ENCODE measurements at regions not wholly inside any gene's neighbourhood (a gene's known extent, or its start where the extent isn't known, plus 50 kb on each side); places are given as distances from the start of the nearest gene placed in this dataset.

GRCh38 chr15:98203872-98204660 is 243.6 kb downstream of the ARRDC4 start:
- DNase-seq, result no peak

- DNase-seq, result no peak
These were observed 247.4 kb downstream of the ARRDC4 start for GRCh38 chr15:98207928-98208327.

GRCh38 chr15:98213346-98213979 is 253.0 kb downstream of the ARRDC4 start:
- no peak for DNase-seq

- no peak for DNase-seq
These were observed 255.7 kb downstream of the ARRDC4 start for GRCh38 chr15:98216166-98216565.

- DNase-seq, result no peak
These were observed 256.9 kb downstream of the ARRDC4 start for GRCh38 chr15:98217356-98217755.

GRCh38 chr15:98221144-98221543 is 260.6 kb downstream of the ARRDC4 start:
- no peak for DNase-seq

- DNase-seq, result no peak
These were observed 261.1 kb downstream of the ARRDC4 start for GRCh38 chr15:98221577-98221976.

- no peak for DNase-seq
These were observed 265.6 kb downstream of the ARRDC4 start for GRCh38 chr15:98226149-98226548.

- no peak for DNase-seq
These were observed 266.1 kb downstream of the ARRDC4 start for GRCh38 chr15:98226578-98226977.

- DNase-seq, result no peak
These were observed 268.3 kb downstream of the ARRDC4 start for GRCh38 chr15:98228846-98229245.

- DNase-seq, result no peak
These were observed 270.5 kb downstream of the ARRDC4 start for GRCh38 chr15:98230975-98231374.

GRCh38 chr15:98231696-98232440 is 271.4 kb downstream of the ARRDC4 start:
- DNase-seq, result no peak

GRCh38 chr15:98232761-98233160 is 272.3 kb downstream of the ARRDC4 start:
- no peak for DNase-seq

- no peak for DNase-seq
These were observed 273.4 kb downstream of the ARRDC4 start for GRCh38 chr15:98233873-98234272.

- DNase-seq, result no peak
These were observed 279.8 kb downstream of the ARRDC4 start for GRCh38 chr15:98240303-98240702.

- no peak for DNase-seq
These were observed 280.6 kb downstream of the ARRDC4 start for GRCh38 chr15:98241032-98241554.

- DNase-seq, result no peak
These were observed 296.8 kb downstream of the ARRDC4 start for GRCh38 chr15:98257290-98257689.

- no peak for DNase-seq
These were observed 303.3 kb downstream of the ARRDC4 start for GRCh38 chr15:98263787-98264186.

GRCh38 chr15:98266295-98266694 is 305.8 kb downstream of the ARRDC4 start:
- DNase-seq, result no peak

GRCh38 chr15:98268163-98268562 is 307.7 kb downstream of the ARRDC4 start:
- no peak for DNase-seq

GRCh38 chr15:98272625-98273024 is 312.1 kb downstream of the ARRDC4 start:
- DNase-seq, result no peak

GRCh38 chr15:98276018-98276417 is 315.5 kb downstream of the ARRDC4 start:
- no peak for DNase-seq

- no peak for DNase-seq
These were observed 317.1 kb downstream of the ARRDC4 start for GRCh38 chr15:98277602-98278001.

Data from NCI-H1105 (cell line).